Transverse colon (tissue), 4 donors: ENCODE measurements at regions not wholly inside any gene's neighbourhood (a gene's known extent, or its start where the extent isn't known, plus 50 kb on each side); places are given as distances from the start of the nearest gene placed in this dataset.

Experiments
- CTCF ChIP-seq, 5 experiments: fragments of 200-600 bp in 3 of 5; fragments of 450-650 bp in 2 of 5; sonication (generic) in 3 of 5; IDR thresholded peaks; 1 replicate in 2 of 5; 2 replicates in 3 of 5; pipeline ENCODE4 v1.5.1; 2016 to 2017; ENCODE audit warnings: antibody characterized with exemption in 5 of 5, inconsistent platforms in 3 of 5, mild to moderate bottlenecking in 2 of 5, moderate library complexity in 1 of 5
- POLR2AphosphoS5 ChIP-seq, 3 donors: sonication (generic); formaldehyde crosslinking; IDR thresholded peaks; one replicate each; pipeline ENCODE4 v1.6.1; 2016; ENCODE audit warnings: antibody characterized with exemption in 3 of 3

GRCh38 chr7:45484094-45484493, 90.1 kb upstream of the ADCY1 start:
- TF ChIP-seq CTCF (IDR thresholded peaks at IDR 0.05) (no peak), POLR2AphosphoS5 (IDR thresholded peaks at IDR 0.05) (no peak)
